Osteocyte (in vitro differentiated cells): ENCODE measurements at regions not wholly inside any gene's neighbourhood (a gene's known extent, or its start where the extent isn't known, plus 50 kb on each side); places are given as distances from the start of the nearest gene placed in this dataset.
A peak's percentile ranks its signal among the peaks of the same experiment; 100 is the strongest.

ENCODE experiments used
- DNase-seq: peaks from one replicate; pipeline ENCODE4 v3.0.0; 2021; ENCODE audit warnings: mixed read lengths; ENCODE audit not compliant: unreplicated experiment; ENCODE audit errors: extremely low spot score
- H3K27ac Mint-ChIP-seq: one replicate; pipeline ENCODE4 v1.8.0; 2021; ENCODE audit warnings: mild to moderate bottlenecking, mixed read lengths; ENCODE audit not compliant: unreplicated experiment
- H3K27me3 Mint-ChIP-seq: one replicate; pipeline ENCODE4 v1.8.0; 2021; ENCODE audit warnings: mixed read lengths; ENCODE audit not compliant: unreplicated experiment
- H3K36me3 Mint-ChIP-seq: one replicate; pipeline ENCODE4 v1.8.0; 2021; ENCODE audit warnings: mixed read lengths; ENCODE audit not compliant: unreplicated experiment
- H3K4me1 Mint-ChIP-seq: one replicate; pipeline ENCODE4 v1.8.0; 2021; ENCODE audit warnings: mixed read lengths; ENCODE audit not compliant: unreplicated experiment
- H3K4me3 Mint-ChIP-seq: one replicate; pipeline ENCODE4 v1.8.0; 2021; ENCODE audit warnings: mild to moderate bottlenecking, moderate library complexity, mixed read lengths; ENCODE audit not compliant: unreplicated experiment
- H3K9me3 Mint-ChIP-seq: one replicate; pipeline ENCODE4 v1.8.0; 2021; ENCODE audit warnings: mixed read lengths; ENCODE audit not compliant: unreplicated experiment
- TF ChIP-seq, protein P1 (sequence below): fragments of 200-600 bp; sonication (generic); IDR thresholded peaks from 2 replicates; pipeline ENCODE4 v1.5.0; 2021; ENCODE audit warnings: antibody characterized with exemption, mild to moderate bottlenecking, moderate library complexity

DNA sequence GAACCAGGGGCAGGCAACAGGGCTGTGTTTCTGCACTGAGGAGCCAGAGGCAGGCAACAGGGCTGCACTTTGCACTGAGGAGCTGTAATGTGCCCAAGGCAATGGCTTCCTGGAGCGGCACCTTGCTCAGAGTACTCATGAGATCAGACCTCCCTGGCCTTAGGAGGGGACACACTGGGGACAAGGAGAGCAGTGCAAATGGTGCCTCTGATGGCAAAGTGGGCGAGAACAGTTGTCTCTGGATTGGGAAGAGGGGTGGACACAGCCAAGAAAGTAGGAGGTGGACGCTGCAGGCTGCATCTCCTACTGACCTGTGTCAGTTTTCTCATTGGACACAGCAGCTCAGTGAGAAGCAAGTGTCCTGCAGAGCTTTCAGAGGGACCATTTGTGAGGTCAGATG is 1443.3 kb downstream of the TBC1D22A start:
- DNase-seq, result peak; percentile 51
- TF ChIP-seq, protein P1, sequence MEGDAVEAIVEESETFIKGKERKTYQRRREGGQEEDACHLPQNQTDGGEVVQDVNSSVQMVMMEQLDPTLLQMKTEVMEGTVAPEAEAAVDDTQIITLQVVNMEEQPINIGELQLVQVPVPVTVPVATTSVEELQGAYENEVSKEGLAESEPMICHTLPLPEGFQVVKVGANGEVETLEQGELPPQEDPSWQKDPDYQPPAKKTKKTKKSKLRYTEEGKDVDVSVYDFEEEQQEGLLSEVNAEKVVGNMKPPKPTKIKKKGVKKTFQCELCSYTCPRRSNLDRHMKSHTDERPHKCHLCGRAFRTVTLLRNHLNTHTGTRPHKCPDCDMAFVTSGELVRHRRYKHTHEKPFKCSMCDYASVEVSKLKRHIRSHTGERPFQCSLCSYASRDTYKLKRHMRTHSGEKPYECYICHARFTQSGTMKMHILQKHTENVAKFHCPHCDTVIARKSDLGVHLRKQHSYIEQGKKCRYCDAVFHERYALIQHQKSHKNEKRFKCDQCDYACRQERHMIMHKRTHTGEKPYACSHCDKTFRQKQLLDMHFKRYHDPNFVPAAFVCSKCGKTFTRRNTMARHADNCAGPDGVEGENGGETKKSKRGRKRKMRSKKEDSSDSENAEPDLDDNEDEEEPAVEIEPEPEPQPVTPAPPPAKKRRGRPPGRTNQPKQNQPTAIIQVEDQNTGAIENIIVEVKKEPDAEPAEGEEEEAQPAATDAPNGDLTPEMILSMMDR, result no peak
- Mint-ChIP-seq H3K9me3 (no peaks in the 10 kb centered on the region), H3K36me3 (no peaks in the 10 kb centered on the region), H3K4me1 (peaks cover 2% of the 10 kb centered on the region), H3K4me3 (no peak overlapping the region), H3K27ac (no peak overlapping the region), H3K27me3 (peaks cover 10% of the 10 kb centered on the region)

DNA sequence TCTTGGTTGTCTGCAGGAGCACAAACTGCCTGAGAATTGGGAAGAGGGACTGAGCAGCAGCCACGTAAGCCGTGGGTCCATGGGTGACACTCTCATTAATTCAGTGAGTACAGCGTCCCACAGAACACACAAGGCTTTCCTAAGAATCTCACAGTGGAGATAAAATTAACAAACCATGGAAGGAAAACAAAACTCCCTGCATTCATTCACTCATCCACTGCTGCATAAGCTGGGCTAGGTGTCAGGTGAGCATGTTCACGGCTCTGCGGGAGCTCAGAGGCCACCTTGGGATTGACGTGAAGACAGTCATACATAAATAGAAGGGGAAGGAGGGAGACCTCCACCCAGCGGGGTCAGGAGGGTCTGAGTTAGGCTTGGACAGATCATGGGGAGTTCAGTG is 1442.7 kb downstream of the TBC1D22A start:
- Mint-ChIP-seq H3K27me3 (peaks cover 12% of the 10 kb centered on the region), H3K36me3 (no peaks in the 10 kb centered on the region)
- DNase-seq, result peak; percentile 51

DNA sequence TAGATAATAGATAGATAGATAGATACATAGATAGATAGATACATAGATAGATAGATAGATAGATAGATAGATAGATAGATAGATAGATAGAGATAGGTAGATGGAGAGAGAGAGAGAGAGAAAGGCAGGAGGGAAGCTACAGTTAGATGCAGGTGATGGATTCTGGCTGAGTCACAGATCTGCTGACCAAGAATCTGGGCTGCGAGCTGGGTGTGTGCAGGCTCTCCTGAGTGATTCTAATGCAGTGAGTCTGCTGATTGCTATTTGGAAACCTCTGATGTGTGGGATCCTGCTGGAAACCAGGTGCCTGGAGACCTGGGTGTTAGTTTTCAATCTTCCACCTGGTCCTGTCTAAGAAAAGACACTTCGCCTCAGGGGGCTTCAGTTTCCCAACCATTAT is 1441.8 kb downstream of the TBC1D22A start:
- no peak overlapping the region for H3K4me3 Mint-ChIP-seq
- no peak overlapping the region for H3K27ac Mint-ChIP-seq
- TF ChIP-seq, protein P1, result no peak
- peaks cover 12% of the 10 kb centered on the region for H3K27me3 Mint-ChIP-seq
- DNase-seq, result peak; percentile 25
- no peaks in the 10 kb centered on the region for H3K9me3 Mint-ChIP-seq
- no peaks in the 10 kb centered on the region for H3K4me1 Mint-ChIP-seq
- no peaks in the 10 kb centered on the region for H3K36me3 Mint-ChIP-seq

More for the DNA sequence above, 1442.7 kb downstream of the TBC1D22A start:
- TF ChIP-seq, protein P1, result no peak
- Mint-ChIP-seq H3K9me3 (no peaks in the 10 kb centered on the region), H3K4me3 (no peak overlapping the region), H3K27ac (no peak overlapping the region), H3K4me1 (no peaks in the 10 kb centered on the region)

DNA sequence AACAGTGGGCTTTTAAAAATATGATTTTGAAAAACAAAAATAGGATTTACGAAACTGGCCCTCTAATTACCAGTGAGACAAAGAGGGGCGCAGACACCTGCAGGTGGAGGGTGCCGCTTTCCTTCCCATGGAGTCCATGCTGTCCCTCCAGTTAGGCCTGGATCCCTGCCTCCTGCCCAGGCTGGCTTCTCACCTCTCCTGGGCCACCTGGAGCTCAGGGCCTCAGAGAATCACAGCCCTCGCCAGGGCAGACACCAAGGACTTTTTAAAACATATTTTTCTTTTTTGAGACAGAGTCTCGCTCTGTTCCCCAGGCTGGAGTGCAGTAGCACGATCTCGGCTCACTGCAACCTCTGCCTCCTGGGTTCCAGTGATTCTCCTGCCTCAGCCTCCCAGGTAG is 1437.2 kb downstream of the TBC1D22A start:
- H3K9me3 Mint-ChIP-seq, result no peaks in the 10 kb centered on the region
- TF ChIP-seq, protein P1, result no peak
- H3K4me1 Mint-ChIP-seq, result no peaks in the 10 kb centered on the region
- H3K4me3 Mint-ChIP-seq, result no peak overlapping the region
- DNase-seq, result peak; percentile 21
- H3K27ac Mint-ChIP-seq, result no peak overlapping the region
- no peaks in the 10 kb centered on the region for H3K36me3 Mint-ChIP-seq
- H3K27me3 Mint-ChIP-seq, result peaks cover 12% of the 10 kb centered on the region

DNA sequence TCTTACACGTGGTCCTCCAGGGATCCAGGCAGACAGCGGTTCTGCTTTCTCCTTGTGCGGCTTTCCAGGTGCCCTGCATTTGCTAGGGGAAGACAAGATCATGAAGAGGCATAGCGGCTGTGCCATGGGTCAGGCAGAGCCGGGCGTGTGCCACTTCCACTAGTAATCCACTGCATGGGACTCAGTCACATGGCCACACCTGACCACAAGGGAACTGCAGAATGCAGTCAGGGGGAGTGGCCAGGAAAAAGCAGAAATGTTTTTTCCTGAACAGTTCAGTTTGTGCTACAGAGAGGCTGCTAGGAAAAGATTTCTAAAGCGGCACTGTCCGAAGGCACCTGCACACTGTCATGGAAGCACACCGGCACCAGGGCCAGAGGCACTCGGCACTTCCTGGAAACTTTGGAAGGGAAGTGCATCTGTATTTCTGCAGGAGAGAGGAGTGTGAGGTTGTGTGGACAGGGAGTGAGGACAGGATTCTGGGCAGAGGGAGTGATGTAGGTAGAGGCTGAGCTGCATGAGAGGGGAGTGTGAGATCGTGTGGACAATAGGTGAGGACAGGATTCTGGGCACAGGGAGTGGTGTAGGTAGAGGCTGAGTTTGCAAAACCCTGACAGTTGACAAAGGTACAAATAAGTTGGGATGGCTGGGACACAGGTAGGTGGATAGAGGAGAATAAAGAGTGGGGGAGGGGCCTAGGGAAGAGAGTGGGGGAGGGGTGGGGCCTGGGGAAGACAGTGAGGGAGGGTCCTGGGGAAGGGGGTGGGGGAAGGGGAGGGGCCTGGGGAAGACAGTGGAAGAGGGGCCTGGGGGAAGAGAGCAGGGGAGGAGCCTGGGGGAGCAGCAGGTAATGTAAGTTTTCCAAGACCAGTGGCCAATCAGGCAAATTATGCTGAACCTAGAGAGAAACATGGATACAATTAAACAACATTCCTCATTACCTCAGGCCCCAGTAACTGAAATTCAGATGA is 1436.3 kb downstream of the TBC1D22A start:
- Mint-ChIP-seq H3K27me3 (peaks cover 12% of the 10 kb centered on the region), H3K36me3 (no peaks in the 10 kb centered on the region), H3K27ac (no peak overlapping the region), H3K9me3 (no peaks in the 10 kb centered on the region), H3K4me1 (no peaks in the 10 kb centered on the region), H3K4me3 (no peak overlapping the region)
- TF ChIP-seq, protein P1, result no peak
- DNase-seq, result peak; percentile 66
